ENCODE measurements at regions not wholly inside any gene's neighbourhood (a gene's known extent, or its start where the extent isn't known, plus 50 kb on each side); places are given as distances from the start of the nearest gene placed in this dataset.

DNA sequence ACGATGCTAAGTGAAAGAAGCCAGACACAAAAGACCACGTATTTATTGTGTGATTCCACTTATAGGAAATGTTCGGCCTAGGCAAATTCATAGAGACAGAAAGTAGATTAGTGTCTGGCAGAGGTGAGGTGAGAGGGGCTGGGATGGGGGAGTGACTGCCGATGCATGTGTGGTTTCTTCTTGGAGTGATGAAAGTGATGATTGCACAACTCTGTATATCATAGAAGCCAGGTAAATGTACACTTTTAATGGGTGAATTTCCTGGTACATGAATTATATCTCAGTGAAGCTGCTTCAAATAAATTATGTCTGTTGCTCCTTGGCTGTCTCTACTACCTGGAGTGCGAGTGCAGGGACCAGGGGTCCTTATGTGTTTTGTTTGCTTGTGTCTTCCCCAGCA, 76.2 kb upstream of the PTCH1 start:
- Mint-ChIP-seq H3K4me1 (no peaks in the 10 kb centered on the region), H3K4me3 (no peak overlapping the region), H3K27me3 (ENCODE audit: low read depth in 3 of 3) (peaks cover 1 to 9% (median 9%) of the 10 kb centered on the region in 3 donors), H3K9me3 (peaks cover 0 to 3% (median 1%) of the 10 kb centered on the region in 7 donors), H3K27ac (peak overlapping the region in 1 of 7 donors; percentile 53), H3K36me3 (no peaks in the 10 kb centered on the region)
- Histone ChIP-seq H3K79me2 (ENCODE audit: insufficient read depth, low read length) (no peaks in the 10 kb centered on the region), H2AFZ (ENCODE audit: insufficient read depth, low read depth, low read length, poor library complexity, severe bottlenecking) (no peak overlapping the region), H3K4me2 (replicated peaks; ENCODE audit: extremely low read depth, low read length, poor library complexity, severe bottlenecking) (no peak overlapping the region), H3K27me3 (ENCODE audit: control insufficient read depth in 2 of 2, insufficient read depth in 2 of 2, low read length in 2 of 2) (no peaks in the 10 kb centered on the region), H3K9ac (ENCODE audit: insufficient read depth, low read length, poor library complexity, severe bottlenecking) (no peak overlapping the region), H3K4me3 (replicated peaks in 1 of 3; ENCODE audit: low read depth in 2 of 3, low read length in 3 of 3) (no peak overlapping the region), H3K36me3 (replicated peaks in 1 of 2; ENCODE audit: control insufficient read depth in 1 of 2, insufficient read depth in 2 of 2, low read length in 2 of 2) (no peaks in the 10 kb centered on the region), H3K9me3 (replicated peaks in 1 of 2; ENCODE audit: control insufficient read depth in 1 of 2, insufficient read depth in 1 of 2, low read length in 2 of 2) (no peaks in the 10 kb centered on the region), H3K27ac (ENCODE audit: low read depth in 1 of 2, low read length in 2 of 2) (no peak overlapping the region), H3K4me1 (ENCODE audit: control insufficient read depth in 1 of 2, insufficient read depth in 2 of 2, low read length in 2 of 2) (no peaks in the 10 kb centered on the region), H4K20me1 (ENCODE audit: insufficient read depth, low read length) (no peaks in the 10 kb centered on the region)
- DNase-seq, result no peak
- TF ChIP-seq, protein P1, sequence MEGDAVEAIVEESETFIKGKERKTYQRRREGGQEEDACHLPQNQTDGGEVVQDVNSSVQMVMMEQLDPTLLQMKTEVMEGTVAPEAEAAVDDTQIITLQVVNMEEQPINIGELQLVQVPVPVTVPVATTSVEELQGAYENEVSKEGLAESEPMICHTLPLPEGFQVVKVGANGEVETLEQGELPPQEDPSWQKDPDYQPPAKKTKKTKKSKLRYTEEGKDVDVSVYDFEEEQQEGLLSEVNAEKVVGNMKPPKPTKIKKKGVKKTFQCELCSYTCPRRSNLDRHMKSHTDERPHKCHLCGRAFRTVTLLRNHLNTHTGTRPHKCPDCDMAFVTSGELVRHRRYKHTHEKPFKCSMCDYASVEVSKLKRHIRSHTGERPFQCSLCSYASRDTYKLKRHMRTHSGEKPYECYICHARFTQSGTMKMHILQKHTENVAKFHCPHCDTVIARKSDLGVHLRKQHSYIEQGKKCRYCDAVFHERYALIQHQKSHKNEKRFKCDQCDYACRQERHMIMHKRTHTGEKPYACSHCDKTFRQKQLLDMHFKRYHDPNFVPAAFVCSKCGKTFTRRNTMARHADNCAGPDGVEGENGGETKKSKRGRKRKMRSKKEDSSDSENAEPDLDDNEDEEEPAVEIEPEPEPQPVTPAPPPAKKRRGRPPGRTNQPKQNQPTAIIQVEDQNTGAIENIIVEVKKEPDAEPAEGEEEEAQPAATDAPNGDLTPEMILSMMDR (IDR thresholded peaks at IDR 0.05), result no peak
- 92% methylated on average over 4 of the region's 5 CpGs for WGBS (ENCODE audit: insufficient coverage)
- intact Hi-C loops (cut with micrococcal nuclease), result no loop called here

DNA sequence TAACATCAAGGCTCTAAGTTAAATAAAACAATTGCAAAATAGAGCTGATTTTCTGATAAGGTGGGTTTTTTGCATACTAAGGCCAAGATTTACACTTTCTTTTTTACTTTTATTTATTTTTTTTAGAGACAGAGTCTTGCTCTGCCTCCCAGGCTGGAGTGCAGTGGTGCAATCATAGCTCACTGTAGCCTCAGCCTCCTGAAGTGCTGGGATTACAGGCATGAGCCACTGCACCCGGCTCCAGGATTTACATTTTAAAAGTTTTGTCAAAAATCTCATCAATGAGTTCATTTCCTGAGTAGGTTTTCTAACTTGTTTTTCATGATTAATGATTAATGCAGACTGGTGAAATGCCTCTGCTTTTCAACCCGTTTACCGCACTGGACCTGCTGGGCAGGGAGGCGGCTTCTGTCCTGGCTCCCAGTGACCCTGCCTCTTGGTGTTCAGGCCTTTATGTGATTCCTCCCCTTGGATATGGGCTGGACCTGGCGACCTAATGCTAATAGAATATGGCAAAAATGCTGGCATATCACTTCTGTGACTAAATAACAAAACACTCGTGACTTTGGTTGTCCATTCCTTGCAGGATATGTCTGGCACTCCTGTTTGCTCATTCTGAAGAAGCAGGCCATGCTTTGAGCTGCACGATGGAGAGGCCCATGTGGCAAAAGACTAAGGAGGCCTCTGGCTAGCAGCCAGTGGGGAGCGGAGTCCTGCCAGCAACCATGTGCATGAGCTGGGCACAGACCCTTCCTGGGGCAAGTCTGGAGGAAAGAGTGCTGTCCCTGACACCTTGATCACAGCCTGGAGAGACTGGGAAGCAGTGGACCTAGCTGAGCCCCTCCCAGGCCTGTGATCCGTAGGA, 72.2 kb upstream of the PTCH1 start:
- no peaks in the 10 kb centered on the region for H3K36me3 ChIP-seq (replicated peaks in 1 of 2; ENCODE audit: control insufficient read depth in 1 of 2, insufficient read depth in 2 of 2, low read length in 2 of 2)
- H3K4me1 ChIP-seq (ENCODE audit: control insufficient read depth in 1 of 2, insufficient read depth in 2 of 2, low read length in 2 of 2), result no peaks in the 10 kb centered on the region
- H3K27ac Mint-ChIP-seq, result no peak overlapping the region
- DNase-seq, result no peak
- peaks cover 0 to 3% (median 0%) of the 10 kb centered on the region in 7 donors for H3K9me3 Mint-ChIP-seq
- no peaks in the 10 kb centered on the region for H3K36me3 Mint-ChIP-seq
- H3K27me3 ChIP-seq (ENCODE audit: control insufficient read depth in 2 of 2, insufficient read depth in 2 of 2, low read length in 2 of 2), result no peaks in the 10 kb centered on the region
- H3K4me3 Mint-ChIP-seq, result no peak overlapping the region
- no peak overlapping the region for H3K9ac ChIP-seq (ENCODE audit: insufficient read depth, low read length, poor library complexity, severe bottlenecking)
- H3K27ac ChIP-seq (ENCODE audit: low read depth in 1 of 2, low read length in 2 of 2), result no peak overlapping the region
- WGBS (ENCODE audit: insufficient coverage), result 92% methylated on average over 8 of the region's 9 CpGs
- no peaks in the 10 kb centered on the region for H3K9me3 ChIP-seq (replicated peaks in 1 of 2; ENCODE audit: control insufficient read depth in 1 of 2, insufficient read depth in 1 of 2, low read length in 2 of 2)
- peaks cover 3 to 17% (median 10%) of the 10 kb centered on the region in 3 donors for H3K27me3 Mint-ChIP-seq (ENCODE audit: low read depth in 3 of 3)
- H3K79me2 ChIP-seq (ENCODE audit: insufficient read depth, low read length), result no peaks in the 10 kb centered on the region
- H3K4me3 ChIP-seq (replicated peaks in 1 of 3; ENCODE audit: low read depth in 2 of 3, low read length in 3 of 3), result no peak overlapping the region
- no peak overlapping the region for H2AFZ ChIP-seq (ENCODE audit: insufficient read depth, low read depth, low read length, poor library complexity, severe bottlenecking)
- H3K4me1 Mint-ChIP-seq, result no peaks in the 10 kb centered on the region
- TF ChIP-seq, protein P1 (IDR thresholded peaks at IDR 0.05), result no peak
- no peak overlapping the region for H3K4me2 ChIP-seq (replicated peaks; ENCODE audit: extremely low read depth, low read length, poor library complexity, severe bottlenecking)
- no peaks in the 10 kb centered on the region for H4K20me1 ChIP-seq (ENCODE audit: insufficient read depth, low read length)
- intact Hi-C loops (cut with micrococcal nuclease), result no loop called here
